NB4 (cell line): ENCODE measurements at regions not wholly inside any gene's neighbourhood (a gene's known extent, or its start where the extent isn't known, plus 50 kb on each side); places are given as distances from the start of the nearest gene placed in this dataset.

Experiments used
- CTCF ChIP-seq: IDR thresholded peaks from one replicate; pipeline ENCODE4 v1.5.1; 2012; ENCODE audit warnings: low read depth, low read length
- POLR2A ChIP-seq: IDR thresholded peaks from 2 replicates; pipeline ENCODE4 v1.6.1; 2011; ENCODE audit warnings: mild to moderate bottlenecking; ENCODE audit not compliant: insufficient read length; ENCODE audit errors: extremely low read depth

- TF ChIP-seq CTCF (no peak), POLR2A (no peak)
Observed at GRCh38 chr13:18996627-18997051, 185.0 kb downstream of the TUBA3C start.
